IMR-90 (cell line): ENCODE measurements at regions not wholly inside any gene's neighbourhood (a gene's known extent, or its start where the extent isn't known, plus 50 kb on each side); places are given as distances from the start of the nearest gene placed in this dataset.

Experiments used
- ATAC-seq: fragments of 200-7000 bp; cut with Tn5 transposase; 2 replicates; pipeline ENCODE4 v1.9.1; 2020; ENCODE audit warnings: low read depth, mild to moderate bottlenecking, moderate library complexity
- BruUV-seq: library from RNA; stranded (reverse); fragments of 400-500 nt; replicated peaks from 2 replicates; lab custom pipeline; 2021; lab: Mats Ljungman, UMichigan
- CTCF ChIA-PET: fragments of 300-600 bp; formaldehyde crosslinking; extraction: SDS; loops from one replicate; lab custom pipeline; 2021; ENCODE audit warnings: antibody characterized with exemption; lab: Yijun Ruan, JAX
- POLR2A ChIA-PET: fragments of 300-600 bp; sonication (Branson Sonifier 250); formaldehyde crosslinking; loops from one replicate; lab custom pipeline; 2022; ENCODE audit warnings: antibody characterized with exemption; ENCODE audit not compliant: unreplicated experiment; lab: Charles Lee
- DNase-seq: peaks from one replicate; pipeline ENCODE4 v3.0.0; 2013
- H2AFZ ChIP-seq: replicated peaks from 2 replicates; pipeline ENCODE3; 2013; ENCODE audit warnings: low read length, mild to moderate bottlenecking; ENCODE audit not compliant: poor library complexity
- H2AK5ac ChIP-seq: 2 replicates; pipeline ENCODE4 v1.6.1; 2013; ENCODE audit warnings: low read depth, low read length, inconsistent platforms
- H2AK9ac ChIP-seq: replicated peaks from 2 replicates; pipeline ENCODE3; 2013; ENCODE audit warnings: mild to moderate bottlenecking, low read depth, low read length, moderate library complexity; ENCODE audit not compliant: poor library complexity
- H2BK120ac ChIP-seq: 2 replicates; pipeline ENCODE4 v1.6.1; 2013; ENCODE audit warnings: low read depth, low read length, inconsistent platforms
- H2BK15ac ChIP-seq: 3 replicates; pipeline ENCODE4 v1.6.1; 2013; ENCODE audit warnings: low read depth, low read length, inconsistent platforms
- H2BK20ac ChIP-seq: 2 replicates; pipeline ENCODE4 v1.6.1; 2013; ENCODE audit warnings: low read depth, mild to moderate bottlenecking, inconsistent platforms, low read length, moderate library complexity
- H2BK5ac ChIP-seq: 2 replicates; pipeline ENCODE4 v1.6.1; 2013; ENCODE audit warnings: mild to moderate bottlenecking, low read depth, low read length, inconsistent platforms; ENCODE audit not compliant: poor library complexity, severe bottlenecking
- H3K14ac ChIP-seq: replicated peaks from 2 replicates; pipeline ENCODE4 v1.6.1; 2013; ENCODE audit warnings: low read depth, low read length, inconsistent platforms
- H3K18ac ChIP-seq: 2 replicates; pipeline ENCODE4 v1.6.1; 2013; ENCODE audit warnings: low read depth, low read length, control low read depth
- H3K23ac ChIP-seq: 2 replicates; pipeline ENCODE4 v1.6.1; 2013; ENCODE audit warnings: low read depth, low read length, inconsistent platforms
- H3K27ac ChIP-seq: 2 replicates; pipeline ENCODE4 v1.5.1; 2013; ENCODE audit warnings: mild to moderate bottlenecking, control low read depth, low read length; ENCODE audit not compliant: insufficient read depth
- H3K27me3 ChIP-seq: 2 replicates; pipeline ENCODE4 v1.6.1; 2013; ENCODE audit warnings: low read length; ENCODE audit not compliant: control insufficient read depth, insufficient read depth
- H3K36me3 ChIP-seq: 2 replicates; pipeline ENCODE4 v1.6.1; 2013; ENCODE audit warnings: low read length, mixed read lengths; ENCODE audit not compliant: control insufficient read depth, insufficient read depth
- H3K4ac ChIP-seq: 2 replicates; pipeline ENCODE4 v1.6.1; 2013; ENCODE audit warnings: low read depth, low read length, inconsistent platforms
- H3K4me1 ChIP-seq: 2 replicates; pipeline ENCODE4 v1.6.1; 2013; ENCODE audit warnings: low read length, mixed read lengths; ENCODE audit not compliant: control insufficient read depth, insufficient read depth
- H3K4me2 ChIP-seq: 2 replicates; pipeline ENCODE4 v1.6.1; 2013; ENCODE audit warnings: low read depth, mild to moderate bottlenecking, control low read depth, low read length, moderate library complexity
- H3K4me3 ChIP-seq: 2 replicates; pipeline ENCODE4 v1.5.1; 2013; ENCODE audit warnings: low read depth, mild to moderate bottlenecking, control low read depth, low read length, moderate library complexity; ENCODE audit not compliant: insufficient read depth
- H3K56ac ChIP-seq: 2 replicates; pipeline ENCODE4 v1.6.1; 2013; ENCODE audit warnings: low read length, inconsistent platforms; ENCODE audit not compliant: insufficient read depth; ENCODE audit errors: extremely low read depth
- H3K79me1 ChIP-seq, 2 experiments: 2 replicates each; pipeline ENCODE4 v1.6.1; 2013; ENCODE audit warnings: low read length in 2 of 2, inconsistent platforms in 1 of 2, low read depth in 1 of 2
- H3K9ac ChIP-seq: 2 replicates; pipeline ENCODE4 v1.6.1; 2013; ENCODE audit warnings: low read depth, low read length, control low read depth
- H3K9me1 ChIP-seq: 2 replicates; pipeline ENCODE4 v1.6.1; 2013; ENCODE audit warnings: low read length, inconsistent platforms; ENCODE audit not compliant: insufficient read depth
- H3K9me3 ChIP-seq: 2 replicates; pipeline ENCODE4 v1.6.1; 2013; ENCODE audit warnings: low read length; ENCODE audit not compliant: control insufficient read depth, insufficient read depth
- H4K20me1 ChIP-seq: 2 replicates; pipeline ENCODE4 v1.6.1; 2013; ENCODE audit warnings: low read length, inconsistent platforms; ENCODE audit not compliant: insufficient read depth
- H4K5ac ChIP-seq: 2 replicates; pipeline ENCODE4 v1.6.1; 2013; ENCODE audit warnings: mild to moderate bottlenecking, low read depth, low read length, control low read depth
- H4K8ac ChIP-seq, 2 experiments: 2 replicates each; pipeline ENCODE4 v1.6.1; 2013; ENCODE audit warnings: low read depth in 2 of 2, low read length in 2 of 2, control low read depth in 1 of 2, inconsistent platforms in 1 of 2
- H4K91ac ChIP-seq: 2 replicates; pipeline ENCODE4 v1.6.1; 2013; ENCODE audit warnings: low read depth, low read length, inconsistent platforms; ENCODE audit not compliant: insufficient read depth
- CEBPB ChIP-seq: IDR thresholded peaks from 2 replicates; pipeline ENCODE4 v1.6.1; 2012; ENCODE audit warnings: low read depth, low read length, improper control_type of control experiment
- ELK1 ChIP-seq: fragments of 150-350 bp; IDR thresholded peaks from 2 replicates; pipeline ENCODE4 v1.6.1; 2016; ENCODE audit warnings: low read depth, mild to moderate bottlenecking, low read length, moderate library complexity, borderline replicate concordance
- FOS ChIP-seq: fragments of 150-350 bp; IDR thresholded peaks from 2 replicates; pipeline ENCODE4 v1.6.1; 2016; ENCODE audit warnings: low read depth, low read length
- MAFK ChIP-seq: IDR thresholded peaks from 2 replicates; pipeline ENCODE4 v1.6.1; 2012; ENCODE audit warnings: low read depth, low read length, improper control_type of control experiment
- MXI1 ChIP-seq: IDR thresholded peaks from 2 replicates; pipeline ENCODE4 v1.6.1; 2012; ENCODE audit warnings: low read depth, mild to moderate bottlenecking, low read length, moderate library complexity, borderline replicate concordance
- POLR2A ChIP-seq: IDR thresholded peaks from 2 replicates; pipeline ENCODE4 v1.6.1; 2012; ENCODE audit warnings: mild to moderate bottlenecking, low read depth, low read length
- RAD21 ChIP-seq: IDR thresholded peaks from 2 replicates; pipeline ENCODE4 v1.6.1; 2012; ENCODE audit warnings: low read length, improper control_type of control experiment
- RCOR1 ChIP-seq: IDR thresholded peaks from 2 replicates; pipeline ENCODE4 v1.6.1; 2012; ENCODE audit warnings: mild to moderate bottlenecking, low read length, improper control_type of control experiment; ENCODE audit not compliant: insufficient replicate concordance
- SMC3 ChIP-seq: fragments of 150-350 bp; IDR thresholded peaks from 2 replicates; pipeline ENCODE4 v1.6.1; 2016; ENCODE audit warnings: low read depth, mild to moderate bottlenecking, antibody characterized with exemption, low read length, moderate library complexity
- WGBS, 2 experiments: methylation state at CpG; one replicate each; pipeline versions ENCODE4 v1.1.5 to v1.1.7; 2013; ENCODE audit warnings: missing lambda C conversion rate in 2 of 2; ENCODE audit not compliant: insufficient read length in 1 of 2; ENCODE audit errors: extremely low coverage in 2 of 2; 5-methylcytosine and 5-hydroxymethylcytosine counted together
- dilution Hi-C: fragments of 300-500 bp; cut with HindIII; formaldehyde crosslinking; loops from one replicate; pipeline ENCODE4 v1.14.3; 2018; ENCODE audit warnings: low sequenced_read_pairs; ENCODE audit not compliant: unreplicated experiment
- in situ Hi-C: fragments of 300-500 bp; cut with MboI; formaldehyde crosslinking; loops from 3 replicates; pipeline ENCODE4 v1.14.3; 2019; ENCODE audit warnings: low sequenced_read_pairs, inconsistent platforms, mixed read lengths
- intact Hi-C: fragments of 100-400 bp; cut with micrococcal nuclease; formaldehyde crosslinking; loops from 2 replicates; pipeline ENCODE4 v1.10.0; 2022

- TF ChIP-seq SMC3 (no peak), CEBPB (no peak)
Observed at GRCh38 chr20:40813708-40814630, 124.9 kb upstream of the MAFB start (continued).

- Histone ChIP-seq H4K5ac (no peak overlapping the region), H2BK120ac (no peak overlapping the region), H3K9me3 (peaks cover 2% of the 10 kb centered on the region; the same call in 1 of the 2 replicates), H3K23ac (no peak overlapping the region), H2BK15ac (no peak overlapping the region), H2AFZ (no peak overlapping the region), H4K8ac (no peak overlapping the region), H3K27ac (no peak overlapping the region), H3K56ac (no peak overlapping the region), H3K79me1 (no peaks in the 10 kb centered on the region), H3K4me1 (no peaks in the 10 kb centered on the region), H3K18ac (no peak overlapping the region), H2AK9ac (no peak overlapping the region), H3K4ac (no peak overlapping the region), H3K9me1 (peaks cover 3% of the 10 kb centered on the region; the same call in 1 of the 2 replicates), H3K14ac (no peak overlapping the region), H3K4me3 (no peak overlapping the region), H2BK20ac (no peak overlapping the region), H3K27me3 (no peaks in the 10 kb centered on the region; the same call in 1 of the 2 replicates), H4K20me1 (no peaks in the 10 kb centered on the region; the same call in 1 of the 2 replicates), H3K9ac (no peak overlapping the region), H2BK5ac (no peak overlapping the region), H2AK5ac (no peak overlapping the region), H4K91ac (no peak overlapping the region), H3K36me3 (no peaks in the 10 kb centered on the region), H3K4me2 (no peak overlapping the region)
- dilution Hi-C loops: no loop called here
- ATAC-seq: no peak
- intact Hi-C loops: no loop called here
- no peak for DNase-seq
- BruUV-seq: no TSS peak
- ChIA-PET POLR2A (no interaction called here), CTCF (interaction anchor here (1.1 kb wide), 1 partner anchor 32 kb away, joined by 4 read pairs; no protein-coding TSS in a partner anchor)
- in situ Hi-C loops: no loop called here
- WGBS, 2 experiments: no CpG with 5 or more reads among the region's 2 CpGs
- TF ChIP-seq MXI1 (no peak), ELK1 (no peak), RCOR1 (no peak), RAD21 (no peak), FOS (no peak), MAFK (no peak), SMC3 (no peak), POLR2A (no peak)
Observed at GRCh38 chr20:40814631-40814960, 125.6 kb upstream of the MAFB start.
